ENCODE measurements at regions not wholly inside any gene's neighbourhood (a gene's known extent, or its start where the extent isn't known, plus 50 kb on each side); places are given as distances from the start of the nearest gene placed in this dataset.
A peak's percentile ranks its signal among the peaks of the same experiment; 100 is the strongest.

DNA sequence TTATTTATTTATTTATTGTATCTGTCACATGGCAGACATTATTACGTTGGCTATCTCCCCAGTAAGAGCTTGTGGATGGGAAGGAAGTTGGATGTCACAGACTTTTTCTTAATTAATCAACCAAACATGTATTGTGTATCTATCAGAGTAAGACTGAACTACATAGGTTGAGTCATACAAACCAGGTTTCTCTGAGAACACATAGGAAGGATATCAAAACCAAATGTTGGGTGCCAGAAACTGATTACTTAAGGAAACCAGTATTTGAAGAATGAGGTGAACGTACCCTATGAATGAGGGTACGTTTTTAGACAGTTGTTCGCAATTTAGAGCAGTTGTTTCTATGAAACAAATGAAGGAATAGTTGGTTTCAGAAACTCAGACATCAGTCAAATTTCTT, 136.4 kb downstream of the SLC17A6 start:
- H3K27ac ChIP-seq: no peak overlapping the region

DNA sequence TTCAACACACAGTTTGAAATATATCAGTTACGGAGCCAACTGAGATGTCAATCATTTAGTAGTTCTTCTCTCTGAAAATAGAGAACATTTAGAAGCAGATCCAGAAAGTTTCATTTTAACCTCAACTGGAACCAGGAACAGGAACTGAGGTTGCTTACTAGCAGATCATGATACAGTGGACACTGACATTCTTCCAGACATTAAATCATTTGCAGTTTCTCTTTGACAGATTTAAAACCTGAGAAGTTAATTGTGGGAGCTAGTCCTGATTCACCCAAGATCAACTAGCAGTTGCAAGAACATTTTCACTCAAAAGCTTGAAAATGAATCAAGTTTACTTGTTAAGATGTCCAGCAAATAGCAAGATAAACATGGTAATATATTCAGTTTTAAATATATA, 135.4 kb downstream of the SLC17A6 start:
- Histone ChIP-seq H3K9me3 (replicated peaks) (no peaks in the 10 kb centered on the region), H3K4me3 (no peak overlapping the region)
- DNase-seq: no peak

More for the DNA sequence above, 136.4 kb downstream of the SLC17A6 start:
- no peaks in the 10 kb centered on the region for H3K36me3 ChIP-seq
- no peaks in the 10 kb centered on the region for H3K9me3 ChIP-seq (replicated peaks)
- peaks cover 24% of the 10 kb centered on the region for H3K4me1 ChIP-seq
- H3K27me3 ChIP-seq: no peaks in the 10 kb centered on the region
- no peak for DNase-seq
- H3K4me3 ChIP-seq: no peak overlapping the region

DNA sequence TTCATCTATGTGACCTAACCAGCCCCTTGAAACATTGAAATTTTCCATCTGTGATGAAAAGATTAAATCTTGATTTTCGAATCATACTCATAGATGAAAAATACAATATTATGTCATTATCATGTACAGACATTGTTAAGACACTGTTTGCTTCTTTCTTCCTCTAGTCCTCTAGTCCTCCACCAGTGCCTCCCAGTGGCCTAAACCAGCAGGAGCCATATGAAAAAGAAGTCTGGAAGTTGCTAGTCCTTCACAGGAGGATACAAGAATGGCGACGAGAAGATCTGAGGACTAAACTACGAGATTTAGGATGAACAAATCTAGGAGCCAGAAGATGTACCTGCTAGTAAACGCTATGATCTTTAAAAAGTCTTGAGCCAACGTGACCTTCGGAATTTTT, 134.1 kb downstream of the SLC17A6 start:
- no peaks in the 10 kb centered on the region for H3K36me3 ChIP-seq
- H3K4me3 ChIP-seq: no peak overlapping the region
- 0 out of 2 replicates have a peak, but pooled peaks cover 3% of the 10 kb centered on the region for H3K4me1 ChIP-seq
- H3K9me3 ChIP-seq (replicated peaks): no peaks in the 10 kb centered on the region
- no peak for DNase-seq
- H3K27me3 ChIP-seq: no peaks in the 10 kb centered on the region
- no peak overlapping the region for H3K27ac ChIP-seq

More for the DNA sequence above, 135.4 kb downstream of the SLC17A6 start:
- Histone ChIP-seq H3K4me1 (peaks cover 14% of the 10 kb centered on the region), H3K36me3 (no peaks in the 10 kb centered on the region), H3K27me3 (no peaks in the 10 kb centered on the region), H3K27ac (no peak overlapping the region)

- no peak for DNase-seq
- Histone ChIP-seq H3K27me3 (no peaks in the 10 kb centered on the region), H3K36me3 (no peaks in the 10 kb centered on the region), H3K9me3 (replicated peaks) (no peaks in the 10 kb centered on the region), H3K4me3 (no peak overlapping the region), H3K27ac (no peak overlapping the region), H3K4me1 (peaks cover 4% of the 10 kb centered on the region)
Measured at GRCh38 chr11:22471385-22471784, 133.2 kb downstream of the SLC17A6 start.

- DNase-seq: no peak
- Histone ChIP-seq H3K27ac (no peak overlapping the region), H3K9me3 (replicated peaks) (no peaks in the 10 kb centered on the region), H3K36me3 (no peaks in the 10 kb centered on the region), H3K4me3 (no peak overlapping the region), H3K4me1 (peaks cover 13% of the 10 kb centered on the region), H3K27me3 (no peaks in the 10 kb centered on the region)
Measured at GRCh38 chr11:22467741-22468140, 129.6 kb downstream of the SLC17A6 start.

DNA sequence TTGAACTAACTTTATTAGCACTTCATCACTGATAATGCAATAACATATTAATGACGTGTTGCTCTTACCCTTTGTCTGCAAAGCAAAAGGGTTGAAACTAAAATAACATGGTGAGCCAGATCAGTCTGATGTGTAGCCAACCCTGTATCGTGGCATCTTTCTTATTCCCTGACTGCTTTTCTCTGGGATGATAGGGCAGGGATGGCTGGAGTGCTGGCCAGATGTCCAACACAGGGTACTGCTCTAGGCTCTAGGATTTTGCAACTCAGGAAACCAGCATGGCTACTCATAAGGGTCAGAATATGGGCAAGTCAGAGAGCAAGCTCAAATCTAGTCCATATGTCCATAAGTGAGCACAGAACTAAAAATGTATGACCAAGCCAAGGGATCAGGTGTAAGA, 129.1 kb downstream of the SLC17A6 start:
- Histone ChIP-seq H3K4me3 (no peak overlapping the region), H3K27me3 (no peaks in the 10 kb centered on the region), H3K4me1 (peaks cover 13% of the 10 kb centered on the region), H3K27ac (no peak overlapping the region), H3K36me3 (no peaks in the 10 kb centered on the region), H3K9me3 (replicated peaks) (no peaks in the 10 kb centered on the region)
- DNase-seq: no peak

DNA sequence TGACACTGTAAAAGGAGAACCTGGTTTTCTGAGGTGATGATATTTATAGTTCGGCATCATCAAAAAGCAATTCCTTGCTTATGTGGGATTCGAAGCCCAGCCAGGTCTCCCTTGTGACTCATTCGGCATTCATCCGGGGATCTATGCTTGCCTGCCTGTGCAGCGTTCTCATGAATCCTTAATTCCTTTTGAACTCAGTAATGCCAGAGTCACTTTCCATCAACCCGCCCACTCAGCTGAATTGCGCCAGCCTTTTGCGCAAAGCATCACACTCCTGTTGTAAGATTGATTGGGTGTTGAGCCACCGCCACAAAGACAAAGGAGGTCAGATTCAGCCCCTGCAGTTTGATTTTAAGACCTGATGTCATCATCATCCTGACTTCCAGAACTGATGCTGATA, 128.6 kb downstream of the SLC17A6 start:
- no peaks in the 10 kb centered on the region for H3K27me3 ChIP-seq
- H3K4me1 ChIP-seq: peaks cover 13% of the 10 kb centered on the region
- DNase-seq: peak; percentile 24 to 37
- no peaks in the 10 kb centered on the region for H3K36me3 ChIP-seq
- H3K4me3 ChIP-seq: no peak overlapping the region
- H3K9me3 ChIP-seq (replicated peaks): no peaks in the 10 kb centered on the region
- peak overlapping the region; percentile 11; the same call in 1 of the 2 replicates for H3K27ac ChIP-seq

GRCh38 chr11:22466351-22466750, 128.2 kb downstream of the SLC17A6 start:
- Histone ChIP-seq H3K36me3 (no peaks in the 10 kb centered on the region), H3K27me3 (no peaks in the 10 kb centered on the region), H3K27ac (peak overlapping the region; percentile 11; the same call in 1 of the 2 replicates), H3K4me1 (peaks cover 16% of the 10 kb centered on the region), H3K9me3 (replicated peaks) (no peaks in the 10 kb centered on the region), H3K4me3 (no peak overlapping the region)
- DNase-seq: no peak

DNA sequence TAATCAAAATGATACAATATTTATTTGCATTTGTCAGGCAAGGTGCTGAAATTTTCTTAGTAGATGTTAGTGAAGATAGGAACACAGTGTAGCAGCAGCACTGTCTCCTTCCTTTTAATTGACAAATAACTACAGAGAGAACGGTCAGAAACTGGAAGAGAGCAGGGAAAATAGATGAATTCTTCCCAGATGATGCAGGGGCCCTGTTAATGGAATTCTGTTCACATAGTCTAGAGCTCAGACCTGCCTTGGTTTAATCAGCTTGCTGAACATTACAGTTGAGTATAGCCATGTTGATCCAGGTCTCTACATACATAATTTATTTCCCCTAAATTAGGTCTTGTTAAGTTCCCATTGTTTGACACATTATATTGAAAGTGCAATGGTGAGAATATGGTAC, 127.4 kb downstream of the SLC17A6 start:
- H3K27me3 ChIP-seq: no peaks in the 10 kb centered on the region
- H3K27ac ChIP-seq: no peak overlapping the region
- DNase-seq: no peak
- peaks cover 19% of the 10 kb centered on the region for H3K4me1 ChIP-seq
- H3K9me3 ChIP-seq (replicated peaks): 0 out of 2 replicates have a peak, but pooled peaks cover 5% of the 10 kb centered on the region
- no peak overlapping the region for H3K4me3 ChIP-seq
- no peaks in the 10 kb centered on the region for H3K36me3 ChIP-seq

- peak in 1 of 2 experiments; percentile 24 for DNase-seq
- peaks cover 15% of the 10 kb centered on the region for H3K9me3 ChIP-seq (replicated peaks)
- no peaks in the 10 kb centered on the region for H3K27me3 ChIP-seq
- peaks cover 52% of the 10 kb centered on the region for H3K4me1 ChIP-seq
- H3K27ac ChIP-seq: peak overlapping the region; percentile 10; the same call in 1 of the 2 replicates
- no peak overlapping the region for H3K4me3 ChIP-seq
- H3K36me3 ChIP-seq: no peaks in the 10 kb centered on the region
Measured at GRCh38 chr11:22461626-22462025, 123.4 kb downstream of the SLC17A6 start.

DNA sequence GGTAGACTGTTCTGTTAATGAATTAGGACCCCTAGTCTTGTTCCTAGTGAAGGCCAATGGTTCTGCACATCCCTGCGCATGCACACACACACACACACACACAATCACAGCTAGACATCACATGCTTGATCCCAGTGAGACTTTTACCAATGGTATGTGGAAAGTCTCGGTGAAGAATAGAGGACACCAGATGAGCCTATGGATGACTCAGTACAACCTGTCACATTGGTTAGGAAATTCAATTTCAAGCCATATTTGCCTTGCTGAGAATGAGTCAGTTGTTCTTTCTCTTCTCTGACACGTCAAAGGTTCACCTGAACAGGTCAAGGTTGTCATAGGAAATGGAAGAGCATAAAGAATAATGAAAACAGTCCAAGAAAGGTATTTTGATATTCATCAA, 122.0 kb downstream of the SLC17A6 start:
- Histone ChIP-seq H3K9me3 (replicated peaks) (peaks cover 15% of the 10 kb centered on the region), H3K27ac (peak overlapping the region; percentile 82), H3K36me3 (no peaks in the 10 kb centered on the region), H3K4me3 (no peak overlapping the region), H3K27me3 (no peaks in the 10 kb centered on the region), H3K4me1 (peaks cover 53% of the 10 kb centered on the region)
- DNase-seq: no peak

DNA sequence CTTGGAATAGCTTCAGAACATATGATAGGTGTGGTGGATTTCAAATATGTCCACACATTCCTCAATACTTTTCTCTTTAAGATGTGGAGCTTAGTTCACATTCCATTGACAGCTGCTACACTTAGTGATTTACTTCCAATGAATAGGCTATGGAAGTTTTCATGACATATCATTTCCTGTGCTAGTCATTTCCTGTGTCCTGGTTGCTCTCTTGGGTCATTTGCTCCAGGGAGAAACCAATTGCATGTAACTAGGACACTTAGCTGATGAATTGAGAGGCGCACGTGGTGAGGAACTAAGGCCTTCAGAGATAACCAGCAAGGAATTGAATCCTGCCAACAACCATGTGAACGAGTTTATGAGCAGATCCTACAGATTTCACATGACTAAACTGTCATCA, 120.9 kb downstream of the SLC17A6 start:
- peak; percentile 75 to 79 for DNase-seq
- no peak overlapping the region for H3K4me3 ChIP-seq

GRCh38 chr11:22458161-22458560, 120.0 kb downstream of the SLC17A6 start:
- no peaks in the 10 kb centered on the region for H3K27me3 ChIP-seq
- peak overlapping the region; percentile 82 for H3K27ac ChIP-seq
- H3K9me3 ChIP-seq (replicated peaks): peaks cover 15% of the 10 kb centered on the region
- no peak for DNase-seq
- H3K4me1 ChIP-seq: peaks cover 62% of the 10 kb centered on the region
- H3K36me3 ChIP-seq: no peaks in the 10 kb centered on the region
- no peak overlapping the region for H3K4me3 ChIP-seq

More for the DNA sequence above, 120.9 kb downstream of the SLC17A6 start:
- H3K36me3 ChIP-seq: no peaks in the 10 kb centered on the region
- peaks cover 15% of the 10 kb centered on the region for H3K9me3 ChIP-seq (replicated peaks)
- H3K27me3 ChIP-seq: no peaks in the 10 kb centered on the region
- H3K27ac ChIP-seq: peak overlapping the region; percentile 82
- H3K4me1 ChIP-seq: peaks cover 62% of the 10 kb centered on the region

DNA sequence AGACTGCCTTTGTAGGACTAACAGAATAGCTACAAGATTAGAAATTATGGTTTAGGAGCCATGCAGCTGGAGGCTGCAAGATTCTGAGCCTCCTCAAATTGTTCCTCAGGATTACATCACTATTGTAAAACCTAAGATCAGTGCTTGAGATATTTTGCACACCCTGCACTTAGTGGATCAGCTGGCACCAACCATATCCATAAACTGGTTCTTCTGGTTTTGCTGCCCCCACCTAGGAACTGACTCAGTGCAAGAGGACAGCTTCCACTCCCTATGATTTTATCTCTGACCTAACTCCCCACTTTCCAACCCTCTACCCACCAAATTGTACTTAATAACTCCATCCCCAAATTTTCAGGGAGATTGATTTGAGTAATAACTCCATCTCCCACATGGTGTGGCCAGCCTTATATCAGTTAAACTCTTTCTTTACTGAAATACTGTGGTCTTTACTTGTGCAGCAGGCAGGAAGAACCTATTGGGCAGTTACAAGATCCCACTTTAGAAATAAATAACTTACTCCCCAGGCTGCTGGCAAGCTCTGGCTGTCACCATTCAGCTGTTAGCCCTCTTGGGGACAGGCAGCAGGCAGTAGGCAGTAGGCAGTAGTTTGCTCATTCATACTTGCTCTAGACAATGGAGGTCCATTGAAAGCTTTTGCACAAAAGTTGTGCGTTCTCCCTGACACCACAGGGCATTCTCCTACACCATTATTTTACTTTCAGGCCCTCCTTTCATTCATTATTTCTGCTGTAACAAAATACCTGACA, 119.0 kb downstream of the SLC17A6 start:
- Histone ChIP-seq H3K27ac (peak overlapping the region; percentile 82; the same call in 1 of the 2 replicates), H3K4me3 (no peak overlapping the region), H3K27me3 (no peaks in the 10 kb centered on the region)

GRCh38 chr11:22454461-22455090, 116.4 kb downstream of the SLC17A6 start:
- Histone ChIP-seq H3K27me3 (no peaks in the 10 kb centered on the region), H3K4me1 (peaks cover 51% of the 10 kb centered on the region), H3K27ac (no peak overlapping the region), H3K4me3 (no peak overlapping the region), H3K9me3 (replicated peaks) (peaks cover under 1% of the 10 kb centered on the region; the same call in 1 of the 2 replicates), H3K36me3 (no peaks in the 10 kb centered on the region)
- DNase-seq: no peak

More for the DNA sequence above, 119.0 kb downstream of the SLC17A6 start:
- H3K9me3 ChIP-seq (replicated peaks): peaks cover 15% of the 10 kb centered on the region
- H3K36me3 ChIP-seq: no peaks in the 10 kb centered on the region
- no peak for DNase-seq
- H3K4me1 ChIP-seq: peaks cover 62% of the 10 kb centered on the region
